ENCODE measurements at regions not wholly inside any gene's neighbourhood (a gene's known extent, or its start where the extent isn't known, plus 50 kb on each side); places are given as distances from the start of the nearest gene placed in this dataset.

DNA sequence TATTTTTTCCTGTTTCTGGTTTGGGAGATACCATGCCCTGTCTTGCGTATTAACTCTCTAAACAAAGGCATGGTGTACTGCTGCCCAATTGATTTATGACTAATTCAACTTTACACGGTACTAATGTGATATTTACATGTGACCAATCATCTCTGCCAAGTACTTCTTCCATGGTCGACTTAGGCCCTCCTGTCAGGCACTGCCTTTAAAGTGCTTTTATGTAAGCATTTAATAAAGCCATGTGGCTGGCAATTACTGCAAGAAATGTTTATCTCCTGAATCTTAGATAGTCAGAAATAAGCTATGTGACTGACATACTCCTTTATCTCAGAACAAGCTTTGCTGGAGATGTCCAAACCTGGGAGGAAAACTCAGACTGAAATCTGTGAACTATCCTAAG is 323.4 kb downstream of the BTBD3 start:
- no peak overlapping the region for H3K4me3 Mint-ChIP-seq
- Histone ChIP-seq H3K4ac (ENCODE audit: low read depth, low read length) (no peak overlapping the region), H3T11ph (ENCODE audit: low read length) (no peak overlapping the region), H3K4me1 (ENCODE audit: insufficient read depth, low read length) (no peaks in the 10 kb centered on the region), H2BK15ac (ENCODE audit: low read depth, low read length) (no peak overlapping the region), H2BK5ac (ENCODE audit: insufficient read length, low read length) (no peak overlapping the region), H3K4me2 (ENCODE audit: insufficient read depth, insufficient read length, low read length) (no peak overlapping the region), H3K9ac (ENCODE audit: extremely low read depth, insufficient read length, low read length) (no peak overlapping the region), H4K5ac (ENCODE audit: insufficient read length, low read depth, low read length) (no peak overlapping the region), H3K56ac (ENCODE audit: insufficient read length, low read depth, low read length) (no peak overlapping the region), H2BK12ac (ENCODE audit: insufficient read length, low read depth, low read length) (no peak overlapping the region), H3K9me3 (ENCODE audit: control insufficient read depth, low read depth, low read length) (no peaks in the 10 kb centered on the region), H3K27ac (ENCODE audit: insufficient read length, low read depth, low read length) (no peak overlapping the region), H3K23me2 (ENCODE audit: insufficient read length, low read depth, low read length, poor library complexity, severe bottlenecking) (no peaks in the 10 kb centered on the region), H4K91ac (ENCODE audit: insufficient read length, low read depth, low read length) (no peak overlapping the region), H3K18ac (ENCODE audit: insufficient read length, low read depth, low read length) (no peak overlapping the region), H2BK120ac (ENCODE audit: low read depth, low read length, poor library complexity, severe bottlenecking) (no peak overlapping the region), H4K20me1 (ENCODE audit: control insufficient read depth, insufficient read depth, insufficient read length) (no peaks in the 10 kb centered on the region), H3K27me3 (ENCODE audit: insufficient read depth, low read length) (no peaks in the 10 kb centered on the region), H3K79me2 (ENCODE audit: insufficient read depth, low read length) (no peaks in the 10 kb centered on the region), H3K23ac (ENCODE audit: insufficient read length, low read depth, low read length) (no peak overlapping the region), H3K79me1 (ENCODE audit: insufficient read depth, low read depth, low read length, poor library complexity, severe bottlenecking) (no peaks in the 10 kb centered on the region), H2AK5ac (ENCODE audit: insufficient read length, low read length) (no peak overlapping the region), H2AFZ (ENCODE audit: low read length) (no peak overlapping the region), H2BK20ac (ENCODE audit: low read depth, low read length, poor library complexity, severe bottlenecking) (no peak overlapping the region), H3K14ac (ENCODE audit: insufficient read depth, low read length) (no peak overlapping the region), H4K8ac (replicated peaks; ENCODE audit: insufficient read length, low read depth, low read length) (no peak overlapping the region)
- peaks cover under 1 to 1% of the 10 kb centered on the region in 2 experiments; a peak in 3 of 4 replicates for H3K4me1 Mint-ChIP-seq
- no CpG with 5 or more reads among the region's 3 CpGs for WGBS (ENCODE audit: extremely low coverage, insufficient read length, low lambda C conversion rate)
- H3K27ac Mint-ChIP-seq: no peak overlapping the region
- TF ChIP-seq, protein P1, sequence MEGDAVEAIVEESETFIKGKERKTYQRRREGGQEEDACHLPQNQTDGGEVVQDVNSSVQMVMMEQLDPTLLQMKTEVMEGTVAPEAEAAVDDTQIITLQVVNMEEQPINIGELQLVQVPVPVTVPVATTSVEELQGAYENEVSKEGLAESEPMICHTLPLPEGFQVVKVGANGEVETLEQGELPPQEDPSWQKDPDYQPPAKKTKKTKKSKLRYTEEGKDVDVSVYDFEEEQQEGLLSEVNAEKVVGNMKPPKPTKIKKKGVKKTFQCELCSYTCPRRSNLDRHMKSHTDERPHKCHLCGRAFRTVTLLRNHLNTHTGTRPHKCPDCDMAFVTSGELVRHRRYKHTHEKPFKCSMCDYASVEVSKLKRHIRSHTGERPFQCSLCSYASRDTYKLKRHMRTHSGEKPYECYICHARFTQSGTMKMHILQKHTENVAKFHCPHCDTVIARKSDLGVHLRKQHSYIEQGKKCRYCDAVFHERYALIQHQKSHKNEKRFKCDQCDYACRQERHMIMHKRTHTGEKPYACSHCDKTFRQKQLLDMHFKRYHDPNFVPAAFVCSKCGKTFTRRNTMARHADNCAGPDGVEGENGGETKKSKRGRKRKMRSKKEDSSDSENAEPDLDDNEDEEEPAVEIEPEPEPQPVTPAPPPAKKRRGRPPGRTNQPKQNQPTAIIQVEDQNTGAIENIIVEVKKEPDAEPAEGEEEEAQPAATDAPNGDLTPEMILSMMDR (conservative IDR thresholded peaks at IDR 0.05): no peak
- no peaks in the 10 kb centered on the region; a peak in 1 of 7 replicates for H3K36me3 Mint-ChIP-seq (ENCODE audit: insufficient read depth in 1 of 3, low read depth in 3 of 3)
- no peak for DNase-seq
- no peaks in the 10 kb centered on the region; a peak in 1 of 5 replicates for H3K9me3 Mint-ChIP-seq
- H3K27me3 Mint-ChIP-seq (ENCODE audit: low read depth): peaks cover 1% of the 10 kb centered on the region; the same call in 1 of the 2 replicates
